Body of pancreas (tissue), 4 donors: ENCODE measurements at regions not wholly inside any gene's neighbourhood (a gene's known extent, or its start where the extent isn't known, plus 50 kb on each side); places are given as distances from the start of the nearest gene placed in this dataset.

Experiments used
- POLR2A ChIP-seq, 3 donors: fragments of 450-650 bp; IDR thresholded peaks; one replicate each; pipeline ENCODE4 v1.6.1; 2016; ENCODE audit warnings: antibody characterized with exemption in 3 of 3, mild to moderate bottlenecking in 2 of 3
- TF ChIP-seq, protein P1 (sequence below), 7 experiments: fragments of 450-650 bp in 4 of 7; fragments of 200-600 bp in 3 of 7; sonication (generic) in 3 of 7; IDR thresholded peaks; one replicate each; pipeline ENCODE4 v1.5.1; 2016 to 2019; ENCODE audit warnings: antibody characterized with exemption in 7 of 7

DNA sequence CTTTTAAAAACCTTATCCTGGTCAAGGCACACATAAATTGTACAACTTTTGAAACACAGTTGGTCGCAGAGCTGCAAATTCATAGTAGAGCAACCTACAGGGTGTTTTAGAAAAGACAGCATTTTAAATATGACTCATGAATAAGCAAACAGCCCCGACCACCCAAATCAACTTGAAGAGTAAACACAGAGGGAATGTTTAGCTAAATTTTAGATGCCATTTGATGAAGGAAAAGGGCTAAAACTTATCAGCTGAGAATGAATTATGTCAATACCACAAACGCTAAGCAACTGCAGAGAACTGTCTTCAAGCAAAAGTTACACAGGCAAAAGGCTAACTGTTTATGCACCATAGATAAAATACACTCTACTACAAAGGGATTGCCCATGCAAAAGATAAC is 427.5 kb upstream of the PSMD7 start:
- TF ChIP-seq POLR2A (IDR thresholded peaks at IDR 0.05): no peak
- TF ChIP-seq, protein P1, sequence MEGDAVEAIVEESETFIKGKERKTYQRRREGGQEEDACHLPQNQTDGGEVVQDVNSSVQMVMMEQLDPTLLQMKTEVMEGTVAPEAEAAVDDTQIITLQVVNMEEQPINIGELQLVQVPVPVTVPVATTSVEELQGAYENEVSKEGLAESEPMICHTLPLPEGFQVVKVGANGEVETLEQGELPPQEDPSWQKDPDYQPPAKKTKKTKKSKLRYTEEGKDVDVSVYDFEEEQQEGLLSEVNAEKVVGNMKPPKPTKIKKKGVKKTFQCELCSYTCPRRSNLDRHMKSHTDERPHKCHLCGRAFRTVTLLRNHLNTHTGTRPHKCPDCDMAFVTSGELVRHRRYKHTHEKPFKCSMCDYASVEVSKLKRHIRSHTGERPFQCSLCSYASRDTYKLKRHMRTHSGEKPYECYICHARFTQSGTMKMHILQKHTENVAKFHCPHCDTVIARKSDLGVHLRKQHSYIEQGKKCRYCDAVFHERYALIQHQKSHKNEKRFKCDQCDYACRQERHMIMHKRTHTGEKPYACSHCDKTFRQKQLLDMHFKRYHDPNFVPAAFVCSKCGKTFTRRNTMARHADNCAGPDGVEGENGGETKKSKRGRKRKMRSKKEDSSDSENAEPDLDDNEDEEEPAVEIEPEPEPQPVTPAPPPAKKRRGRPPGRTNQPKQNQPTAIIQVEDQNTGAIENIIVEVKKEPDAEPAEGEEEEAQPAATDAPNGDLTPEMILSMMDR (IDR thresholded peaks at IDR 0.05): no peak
